Omental fat pad (tissue), 3 donors: ENCODE measurements at regions not wholly inside any gene's neighbourhood (a gene's known extent, or its start where the extent isn't known, plus 50 kb on each side); places are given as distances from the start of the nearest gene placed in this dataset.

Experiments used
- ATAC-seq: fragments of 150-250 bp; one replicate; pipeline ENCODE4 v1.9.1; 2016; ENCODE audit warnings: mild to moderate bottlenecking, moderate library complexity; ENCODE audit not compliant: low FRiP score
- DNase-seq: peaks from one replicate; pipeline ENCODE4 v3.0.0-alpha.2; 2019; ENCODE audit warnings: low spot score
- TF ChIP-seq, protein P1 (sequence below), 3 donors: fragments of 450-650 bp; IDR thresholded peaks; one replicate each; pipeline ENCODE4 v1.5.1; 2016 to 2017; ENCODE audit warnings: antibody characterized with exemption in 3 of 3, mild to moderate bottlenecking in 3 of 3, moderate library complexity in 2 of 3

DNA sequence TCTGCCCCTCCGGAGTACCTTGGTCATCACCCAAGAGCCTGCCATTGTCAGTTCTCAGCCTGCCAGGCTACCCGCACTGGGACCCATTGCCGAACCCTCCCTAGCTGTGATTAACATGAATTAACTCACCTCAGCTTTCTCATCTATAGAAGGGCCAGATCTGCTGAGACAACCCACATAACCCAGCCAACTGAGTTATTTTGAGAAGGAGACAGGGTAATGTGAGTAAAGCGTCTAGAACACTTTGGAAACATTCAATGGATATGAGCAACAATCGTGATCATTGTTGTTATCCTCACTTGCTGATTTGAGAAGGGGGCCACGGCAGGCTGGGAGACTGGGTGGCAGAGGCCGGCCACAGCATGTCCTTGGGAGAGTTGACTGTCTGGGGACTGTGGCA, 196.8 kb downstream of the GLI2 start:
- TF ChIP-seq, protein P1, sequence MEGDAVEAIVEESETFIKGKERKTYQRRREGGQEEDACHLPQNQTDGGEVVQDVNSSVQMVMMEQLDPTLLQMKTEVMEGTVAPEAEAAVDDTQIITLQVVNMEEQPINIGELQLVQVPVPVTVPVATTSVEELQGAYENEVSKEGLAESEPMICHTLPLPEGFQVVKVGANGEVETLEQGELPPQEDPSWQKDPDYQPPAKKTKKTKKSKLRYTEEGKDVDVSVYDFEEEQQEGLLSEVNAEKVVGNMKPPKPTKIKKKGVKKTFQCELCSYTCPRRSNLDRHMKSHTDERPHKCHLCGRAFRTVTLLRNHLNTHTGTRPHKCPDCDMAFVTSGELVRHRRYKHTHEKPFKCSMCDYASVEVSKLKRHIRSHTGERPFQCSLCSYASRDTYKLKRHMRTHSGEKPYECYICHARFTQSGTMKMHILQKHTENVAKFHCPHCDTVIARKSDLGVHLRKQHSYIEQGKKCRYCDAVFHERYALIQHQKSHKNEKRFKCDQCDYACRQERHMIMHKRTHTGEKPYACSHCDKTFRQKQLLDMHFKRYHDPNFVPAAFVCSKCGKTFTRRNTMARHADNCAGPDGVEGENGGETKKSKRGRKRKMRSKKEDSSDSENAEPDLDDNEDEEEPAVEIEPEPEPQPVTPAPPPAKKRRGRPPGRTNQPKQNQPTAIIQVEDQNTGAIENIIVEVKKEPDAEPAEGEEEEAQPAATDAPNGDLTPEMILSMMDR (IDR thresholded peaks at IDR 0.05): no peak
- ATAC-seq (no peak), DNase-seq (no peak)

DNA sequence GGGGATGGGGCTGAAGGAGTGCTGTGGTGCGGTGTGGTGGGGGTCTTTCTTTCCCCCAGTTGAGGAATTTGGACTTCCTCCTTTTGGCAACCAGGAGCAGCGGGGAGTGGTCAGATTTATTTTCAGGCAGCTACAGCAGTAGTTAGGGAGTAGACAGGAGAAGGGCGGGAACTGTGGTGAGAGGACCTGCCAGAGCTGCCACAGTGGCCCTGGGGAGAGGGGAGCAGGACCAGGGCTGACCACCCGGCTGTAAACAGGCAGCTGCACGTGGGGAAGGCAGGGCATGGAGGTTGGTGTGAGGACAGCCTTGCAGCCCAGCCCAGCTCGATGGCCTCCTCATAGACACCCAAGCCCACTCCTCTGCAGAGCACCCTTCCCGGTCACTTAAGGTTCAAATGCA, 197.2 kb downstream of the GLI2 start:
- ATAC-seq (no peak), DNase-seq (no peak)
- TF ChIP-seq, protein P1 (IDR thresholded peaks at IDR 0.05): no peak

DNA sequence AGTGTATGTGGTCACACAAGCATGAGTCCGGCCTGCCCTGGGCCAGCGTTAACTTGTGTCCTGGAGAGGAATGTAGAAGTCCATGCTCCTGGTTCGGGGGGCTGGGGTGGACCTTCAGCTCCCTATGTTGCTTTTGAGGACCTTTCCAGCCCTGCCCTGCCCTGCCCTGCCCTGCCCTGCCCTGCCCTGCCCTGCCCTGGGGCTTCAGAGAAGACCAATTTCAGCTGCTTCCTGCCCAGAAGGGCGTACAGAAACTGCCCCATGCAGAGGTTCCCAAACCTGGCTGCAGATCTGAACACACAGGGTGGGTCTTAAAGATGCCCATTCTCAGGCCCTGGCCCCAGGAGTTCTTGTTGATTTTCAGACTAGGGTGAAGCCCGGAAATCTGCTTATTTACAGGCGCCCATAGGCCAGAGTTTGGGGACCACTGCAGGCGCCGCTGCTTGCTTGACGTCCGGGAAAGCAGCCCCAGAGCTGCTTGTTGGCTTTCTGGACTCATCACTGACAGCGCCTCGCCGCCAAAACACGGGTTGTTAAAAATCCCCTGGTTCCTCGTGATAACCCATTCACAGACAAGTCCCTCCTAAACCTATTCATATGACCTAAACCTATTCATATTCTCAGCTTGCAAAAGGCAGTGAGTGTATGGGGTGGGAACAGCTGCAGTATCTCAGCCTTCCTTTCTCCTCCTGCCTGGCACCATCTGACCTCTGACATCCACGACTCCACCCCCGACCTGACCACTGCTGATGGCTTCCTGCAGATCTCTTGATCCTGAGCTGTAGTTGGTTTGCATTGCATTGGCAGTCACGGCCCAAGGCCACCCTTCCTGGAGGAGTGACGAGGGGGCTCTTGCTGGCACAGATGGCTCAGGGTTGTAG, 198.3 kb downstream of the GLI2 start:
- DNase-seq (no peak), ATAC-seq (no peak)
- TF ChIP-seq, protein P1 (IDR thresholded peaks at IDR 0.05): no peak

DNA sequence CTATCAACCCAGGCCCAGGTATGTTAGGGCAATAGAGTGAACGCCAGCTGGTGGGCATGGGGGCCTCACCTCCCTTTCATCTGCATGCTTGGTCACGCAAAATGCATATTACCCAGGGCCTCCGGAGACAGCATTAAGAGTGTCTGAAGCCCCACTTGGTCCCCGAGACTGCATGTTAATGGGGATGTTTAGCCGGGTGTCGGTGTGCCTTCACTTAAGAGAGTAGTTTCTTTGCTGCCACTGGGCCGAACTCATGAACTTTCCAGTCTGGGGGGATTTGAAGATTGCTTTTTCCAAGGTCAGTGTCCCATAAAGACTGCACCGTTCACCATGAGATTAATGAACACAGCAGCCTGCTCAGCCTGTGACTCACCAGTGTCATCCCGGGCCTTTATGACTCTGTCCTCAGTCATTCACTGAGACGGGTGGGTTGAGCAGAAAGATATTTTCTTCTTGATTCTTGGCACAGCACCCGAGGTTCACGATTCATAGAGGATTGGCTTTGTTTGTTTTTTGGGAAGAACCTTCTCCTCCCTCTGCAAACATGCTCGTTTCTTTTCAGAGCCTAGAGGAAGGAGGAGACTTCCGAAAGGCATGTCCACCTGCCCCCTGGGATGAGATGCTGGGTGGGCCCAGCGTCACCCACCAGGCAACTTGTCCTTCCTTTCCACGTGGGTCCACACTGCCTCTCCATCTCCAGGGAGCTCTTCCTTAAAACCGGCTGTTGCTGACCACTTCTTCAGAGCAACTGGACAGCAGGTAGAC, 199.1 kb downstream of the GLI2 start:
- DNase-seq (peak; percentile 40), ATAC-seq (peak; percentile 63)
- TF ChIP-seq, protein P1 (IDR thresholded peaks at IDR 0.05): no peak

DNA sequence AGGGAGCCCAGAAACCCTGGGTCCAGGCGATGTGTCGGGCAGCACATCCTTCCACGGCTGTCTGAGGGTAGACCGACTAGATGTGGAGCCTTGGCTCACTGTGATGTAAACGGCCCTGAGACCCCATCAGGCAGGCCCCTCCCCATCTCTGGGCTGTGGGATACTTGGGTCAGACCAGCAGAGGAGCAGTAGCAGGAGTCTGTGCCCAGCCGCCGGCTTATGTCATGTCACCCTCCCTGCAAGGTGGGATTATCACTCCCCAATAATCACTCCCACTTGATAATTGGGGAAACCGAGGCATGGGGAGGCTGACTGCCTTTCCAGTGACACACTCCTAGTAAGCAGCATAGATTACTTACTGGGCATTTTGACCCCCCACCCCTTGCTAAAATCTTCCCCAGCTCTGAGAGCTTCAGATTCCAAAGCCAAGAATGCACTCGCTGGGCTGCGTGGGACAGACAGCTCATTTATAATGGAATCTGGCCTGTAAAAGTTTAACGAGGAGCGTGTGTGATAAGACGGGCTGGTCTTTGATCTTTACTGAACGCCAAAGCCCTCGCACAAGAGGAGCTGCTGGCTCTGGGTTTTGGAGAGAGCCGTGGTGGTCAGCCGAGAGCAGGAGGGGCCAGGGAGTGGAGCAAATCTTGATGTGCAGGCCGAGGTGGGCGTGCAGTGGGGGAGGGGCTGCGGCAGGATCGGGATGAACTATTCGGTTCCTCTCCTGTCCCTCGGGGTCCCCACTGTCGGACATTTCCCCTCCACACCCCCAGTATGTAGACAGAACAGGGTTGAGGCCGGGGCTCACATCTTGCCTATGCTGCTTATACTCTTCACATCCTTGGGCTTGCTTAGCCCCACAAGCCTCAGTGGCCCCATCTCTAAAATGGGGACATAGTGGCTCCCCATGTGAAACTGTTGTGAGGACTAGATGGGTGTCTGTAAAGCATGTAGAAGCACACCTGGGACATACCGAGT, 200.0 kb downstream of the GLI2 start:
- DNase-seq (no peak), ATAC-seq (peak; percentile 17)
- TF ChIP-seq, protein P1 (IDR thresholded peaks at IDR 0.05): no peak

DNA sequence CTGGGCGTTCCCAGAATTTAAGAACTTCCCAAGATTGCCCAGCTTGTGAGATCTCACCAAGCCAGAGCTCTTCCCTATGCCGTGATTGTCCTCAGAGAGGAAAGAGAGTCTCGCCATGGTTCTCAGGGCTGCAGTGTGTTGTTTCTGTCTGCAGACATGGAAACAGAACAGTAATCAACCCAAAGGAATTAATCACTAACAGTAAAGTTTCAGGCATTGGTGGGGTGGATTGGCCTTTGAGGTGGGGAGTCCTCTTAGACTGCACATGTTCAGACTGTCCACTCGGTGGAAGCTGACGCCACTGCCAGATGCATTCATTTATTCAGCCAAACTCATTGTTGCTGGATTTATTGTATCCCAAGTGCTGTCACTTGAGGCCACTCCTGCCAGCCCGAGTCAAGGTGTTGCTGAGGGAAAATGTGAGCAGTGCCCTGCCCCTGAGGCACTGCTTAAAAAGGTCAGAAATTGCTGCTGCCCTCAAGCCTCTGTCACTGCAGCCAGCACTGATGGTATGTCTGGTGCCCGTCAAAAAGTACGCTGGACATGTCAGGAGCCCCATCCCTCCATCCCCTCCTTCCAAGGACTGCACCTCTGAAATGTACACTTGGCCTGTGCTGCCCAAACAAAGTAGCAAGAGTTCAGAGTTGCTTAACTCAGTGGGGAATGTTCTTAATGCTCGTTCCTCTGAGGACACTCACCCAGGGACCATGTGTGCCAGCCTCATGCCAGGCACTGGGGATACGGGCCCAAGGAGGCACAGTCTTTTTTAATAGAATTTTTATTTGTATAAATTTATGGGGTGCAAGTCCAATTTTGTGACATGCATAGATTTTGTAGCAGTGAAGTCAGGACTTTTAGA, 201.0 kb downstream of the GLI2 start:
- DNase-seq (no peak), ATAC-seq (peak; percentile 28)
- TF ChIP-seq, protein P1 (IDR thresholded peaks at IDR 0.05): no peak
